ENCODE measurements at regions not wholly inside any gene's neighbourhood (a gene's known extent, or its start where the extent isn't known, plus 50 kb on each side); places are given as distances from the start of the nearest gene placed in this dataset.

GRCh38 chr12:24404086-24404815 lies 454.8 kb upstream of the SOX5 start:
- Mint-ChIP-seq H3K27me3 (ENCODE audit: low read depth) (no peaks in the 10 kb centered on the region), H3K9me3 (no peaks in the 10 kb centered on the region), H3K4me1 (ENCODE audit: low read depth) (peaks cover 3% of the 10 kb centered on the region), H3K4me3 (no peak overlapping the region), H3K36me3 (ENCODE audit: insufficient read depth) (no peaks in the 10 kb centered on the region)
- ATAC-seq (no peak), DNase-seq (no peak)

GRCh38 chr12:24400533-24400932 lies 451.1 kb upstream of the SOX5 start:
- no peaks in the 10 kb centered on the region for H3K4me1 Mint-ChIP-seq (ENCODE audit: low read depth)
- no peak for ATAC-seq
- no peaks in the 10 kb centered on the region for H3K9me3 Mint-ChIP-seq
- no peak overlapping the region for H3K4me3 Mint-ChIP-seq
- H3K27me3 Mint-ChIP-seq (ENCODE audit: low read depth), result no peaks in the 10 kb centered on the region
- no peak for DNase-seq
- no peaks in the 10 kb centered on the region for H3K36me3 Mint-ChIP-seq (ENCODE audit: insufficient read depth)

GRCh38 chr12:24398605-24399004 lies 449.1 kb upstream of the SOX5 start:
- Mint-ChIP-seq H3K4me1 (ENCODE audit: low read depth) (no peaks in the 10 kb centered on the region), H3K9me3 (no peaks in the 10 kb centered on the region), H3K27me3 (ENCODE audit: low read depth) (no peaks in the 10 kb centered on the region), H3K36me3 (ENCODE audit: insufficient read depth) (no peaks in the 10 kb centered on the region), H3K4me3 (no peak overlapping the region)
- DNase-seq, result no peak
- ATAC-seq, result no peak

GRCh38 chr12:24396224-24396623 lies 446.8 kb upstream of the SOX5 start:
- ATAC-seq (no peak), DNase-seq (no peak)
- H3K36me3 Mint-ChIP-seq (ENCODE audit: insufficient read depth), result no peaks in the 10 kb centered on the region
- peaks cover 8% of the 10 kb centered on the region for H3K9me3 Mint-ChIP-seq
- no peaks in the 10 kb centered on the region for H3K27me3 Mint-ChIP-seq (ENCODE audit: low read depth)
- H3K4me3 Mint-ChIP-seq, result no peak overlapping the region
- H3K4me1 Mint-ChIP-seq (ENCODE audit: low read depth), result no peaks in the 10 kb centered on the region

GRCh38 chr12:24394246-24394645 lies 444.8 kb upstream of the SOX5 start:
- no peak overlapping the region for H3K4me3 Mint-ChIP-seq
- no peaks in the 10 kb centered on the region for H3K27me3 Mint-ChIP-seq (ENCODE audit: low read depth)
- ATAC-seq (no peak), DNase-seq (no peak)
- peaks cover 8% of the 10 kb centered on the region for H3K9me3 Mint-ChIP-seq
- H3K4me1 Mint-ChIP-seq (ENCODE audit: low read depth), result no peaks in the 10 kb centered on the region
- no peaks in the 10 kb centered on the region for H3K36me3 Mint-ChIP-seq (ENCODE audit: insufficient read depth)

GRCh38 chr12:24393071-24393470 lies 443.6 kb upstream of the SOX5 start:
- no peak overlapping the region for H3K4me3 Mint-ChIP-seq
- ATAC-seq (no peak), DNase-seq (no peak)
- H3K27me3 Mint-ChIP-seq (ENCODE audit: low read depth), result no peaks in the 10 kb centered on the region
- no peaks in the 10 kb centered on the region for H3K36me3 Mint-ChIP-seq (ENCODE audit: insufficient read depth)
- H3K9me3 Mint-ChIP-seq, result peaks cover 8% of the 10 kb centered on the region
- no peaks in the 10 kb centered on the region for H3K4me1 Mint-ChIP-seq (ENCODE audit: low read depth)

- no peak for ATAC-seq
- H3K4me3 Mint-ChIP-seq, result no peak overlapping the region
- no peaks in the 10 kb centered on the region for H3K36me3 Mint-ChIP-seq (ENCODE audit: insufficient read depth)
- no peak for DNase-seq
- peaks cover 8% of the 10 kb centered on the region for H3K9me3 Mint-ChIP-seq
- no peaks in the 10 kb centered on the region for H3K27me3 Mint-ChIP-seq (ENCODE audit: low read depth)
- H3K4me1 Mint-ChIP-seq (ENCODE audit: low read depth), result no peaks in the 10 kb centered on the region
Measured at GRCh38 chr12:24389394-24389793, 439.9 kb upstream of the SOX5 start.

- DNase-seq, result no peak
- Mint-ChIP-seq H3K4me3 (no peak overlapping the region), H3K36me3 (ENCODE audit: insufficient read depth) (no peaks in the 10 kb centered on the region), H3K9me3 (peaks cover 7% of the 10 kb centered on the region), H3K27me3 (ENCODE audit: low read depth) (no peaks in the 10 kb centered on the region), H3K4me1 (ENCODE audit: low read depth) (no peaks in the 10 kb centered on the region)
- no peak for ATAC-seq
Measured at GRCh38 chr12:24387381-24387780, 437.9 kb upstream of the SOX5 start.

- Mint-ChIP-seq H3K4me1 (ENCODE audit: low read depth) (no peaks in the 10 kb centered on the region), H3K9me3 (peaks cover 5% of the 10 kb centered on the region), H3K36me3 (ENCODE audit: insufficient read depth) (no peaks in the 10 kb centered on the region), H3K27me3 (ENCODE audit: low read depth) (no peaks in the 10 kb centered on the region), H3K4me3 (no peak overlapping the region)
- ATAC-seq, result no peak
- DNase-seq, result no peak
Measured at GRCh38 chr12:24386836-24387235, 437.4 kb upstream of the SOX5 start.

GRCh38 chr12:24381790-24382189 lies 432.3 kb upstream of the SOX5 start:
- Mint-ChIP-seq H3K4me3 (no peak overlapping the region), H3K27me3 (ENCODE audit: low read depth) (no peaks in the 10 kb centered on the region), H3K4me1 (ENCODE audit: low read depth) (peaks cover 1% of the 10 kb centered on the region), H3K36me3 (ENCODE audit: insufficient read depth) (no peaks in the 10 kb centered on the region), H3K9me3 (peaks cover 4% of the 10 kb centered on the region)
- DNase-seq (no peak), ATAC-seq (no peak)

GRCh38 chr12:24379861-24380521 lies 430.5 kb upstream of the SOX5 start:
- Mint-ChIP-seq H3K27me3 (ENCODE audit: low read depth) (no peaks in the 10 kb centered on the region), H3K36me3 (ENCODE audit: insufficient read depth) (no peaks in the 10 kb centered on the region), H3K4me1 (ENCODE audit: low read depth) (peaks cover 1% of the 10 kb centered on the region), H3K9me3 (peaks cover 4% of the 10 kb centered on the region), H3K4me3 (no peak overlapping the region)
- DNase-seq, result no peak
- no peak for ATAC-seq

- Mint-ChIP-seq H3K27me3 (ENCODE audit: low read depth) (no peaks in the 10 kb centered on the region), H3K9me3 (peaks cover 4% of the 10 kb centered on the region), H3K4me1 (ENCODE audit: low read depth) (peaks cover 1% of the 10 kb centered on the region), H3K4me3 (no peak overlapping the region), H3K36me3 (ENCODE audit: insufficient read depth) (no peaks in the 10 kb centered on the region)
- DNase-seq (no peak), ATAC-seq (no peak)
Measured at GRCh38 chr12:24379433-24379832, 430.0 kb upstream of the SOX5 start.

- peaks cover 1% of the 10 kb centered on the region for H3K4me1 Mint-ChIP-seq (ENCODE audit: low read depth)
- no peak overlapping the region for H3K4me3 Mint-ChIP-seq
- H3K27me3 Mint-ChIP-seq (ENCODE audit: low read depth), result no peaks in the 10 kb centered on the region
- peaks cover 4% of the 10 kb centered on the region for H3K9me3 Mint-ChIP-seq
- DNase-seq, result no peak
- H3K36me3 Mint-ChIP-seq (ENCODE audit: insufficient read depth), result no peaks in the 10 kb centered on the region
- ATAC-seq, result no peak
Measured at GRCh38 chr12:24378548-24379407, 429.3 kb upstream of the SOX5 start.

GRCh38 chr12:24374452-24374851 lies 425.0 kb upstream of the SOX5 start:
- Mint-ChIP-seq H3K36me3 (ENCODE audit: insufficient read depth) (no peaks in the 10 kb centered on the region), H3K4me1 (ENCODE audit: low read depth) (peaks cover 1% of the 10 kb centered on the region), H3K27me3 (ENCODE audit: low read depth) (no peaks in the 10 kb centered on the region), H3K4me3 (no peak overlapping the region), H3K9me3 (no peaks in the 10 kb centered on the region)
- DNase-seq (no peak), ATAC-seq (no peak)
